GM12878 (cell line): ENCODE measurements at regions not wholly inside any gene's neighbourhood (a gene's known extent, or its start where the extent isn't known, plus 50 kb on each side); places are given as distances from the start of the nearest gene placed in this dataset.

Experiments
- ATAC-seq: fragments of 200-7000 bp; cut with Tn5 transposase; 3 replicates; pipeline ENCODE4 v1.9.1; 2020; ENCODE audit warnings: mild to moderate bottlenecking, moderate library complexity
- BruUV-seq: library from RNA; stranded (reverse); fragments of 400-500 nt; replicated peaks from 2 replicates; lab custom pipeline; 2021; lab: Mats Ljungman, UMichigan
- CTCF ChIA-PET: fragments of 300-600 bp; sonication (Branson Sonifier 250); formaldehyde crosslinking; extraction: SDS; loops from one replicate; lab custom pipeline; 2021; ENCODE audit warnings: inconsistent platforms; lab: Yijun Ruan, JAX
- POLR2A ChIA-PET: fragments of 350-600 bp; formaldehyde crosslinking; extraction: SDS; loops from one replicate; lab custom pipeline; 2021; ENCODE audit warnings: inconsistent platforms; lab: Charles Lee
- RAD21 ChIA-PET: fragments of 300-600 bp; sonication (Branson Sonifier 250); formaldehyde crosslinking; loops from one replicate; lab custom pipeline; 2023; ENCODE audit warnings: antibody characterized with exemption; ENCODE audit not compliant: unreplicated experiment; lab: Charles Lee
- SMC1A ChIA-PET: fragments of 300-600 bp; sonication (Branson Sonifier 250); formaldehyde crosslinking; loops from one replicate; lab custom pipeline; 2023; ENCODE audit not compliant: unreplicated experiment, uncharacterized antibody; lab: Charles Lee
- DNase-seq: peaks from one replicate; pipeline ENCODE4 v3.0.0-alpha.2; 2011; ENCODE audit warnings: low read depth, low spot score
- FAIRE-seq: peaks from 3 replicates; lab custom pipeline; 2011; peaks lifted over from hg19 to GRCh38; lab: Jason Lieb, UNC
- H2AFZ ChIP-seq: 2 replicates; pipeline ENCODE4 v1.6.0; 2011; ENCODE audit warnings: low read depth, low read length, control low read depth; ENCODE audit not compliant: control insufficient read depth
- H3K27ac ChIP-seq: 2 replicates; pipeline ENCODE4 v1.5.1; 2011; ENCODE audit warnings: control low read depth; ENCODE audit not compliant: control insufficient read depth, insufficient read depth
- H3K27me3 ChIP-seq, 2 experiments: replicated peaks in 1 of 2; 2 replicates each; pipeline versions ENCODE4 v1.6.0 to v1.6.1; 2011; ENCODE audit warnings: low read length in 1 of 2; ENCODE audit not compliant: control insufficient read depth in 2 of 2, insufficient read depth in 2 of 2
- H3K36me3 ChIP-seq, 2 experiments: 2 replicates each; pipeline ENCODE4 v1.5.1; 2011; ENCODE audit warnings: low read length in 1 of 2; ENCODE audit not compliant: control insufficient read depth in 2 of 2, insufficient read depth in 2 of 2
- H3K4me1 ChIP-seq: 2 replicates; pipeline ENCODE4 v1.6.1; 2011; ENCODE audit warnings: mild to moderate bottlenecking, low read length, moderate library complexity, mixed read lengths; ENCODE audit not compliant: control insufficient read depth, insufficient read depth
- H3K4me2 ChIP-seq: 2 replicates; pipeline ENCODE4 v1.6.0; 2011; ENCODE audit warnings: control low read depth; ENCODE audit not compliant: control insufficient read depth, insufficient read depth
- H3K4me3 ChIP-seq: fragments of 200-600 bp; sonication (generic); 2 replicates; pipeline ENCODE4 v1.5.1; 2016
- H3K79me2 ChIP-seq: 2 replicates; pipeline ENCODE4 v1.6.0; 2011; ENCODE audit warnings: low read length; ENCODE audit not compliant: control insufficient read depth, insufficient read depth
- H3K9ac ChIP-seq: 2 replicates; pipeline ENCODE4 v1.8.0; 2011; ENCODE audit warnings: low read length, control low read depth, mixed read lengths; ENCODE audit not compliant: control insufficient read depth, insufficient read depth
- H3K9me3 ChIP-seq: replicated peaks from 3 replicates; pipeline ENCODE4 v1.5.1; 2011; ENCODE audit warnings: mild to moderate bottlenecking, low read length; ENCODE audit not compliant: control insufficient read depth, insufficient read depth
- H4K20me1 ChIP-seq: 2 replicates; pipeline ENCODE4 v1.6.0; 2011; ENCODE audit not compliant: control insufficient read depth, insufficient read depth
- BHLHE40 ChIP-seq, 2 experiments: fragments of 450-650 bp in 1 of 2; IDR thresholded peaks; 2 replicates each; pipeline ENCODE4 v1.6.1; 2011 to 2017; ENCODE audit warnings: low read depth in 2 of 2, borderline replicate concordance in 1 of 2, improper control_type of control experiment in 1 of 2, low read length in 1 of 2, mild to moderate bottlenecking in 1 of 2
- BRCA1 ChIP-seq: IDR thresholded peaks from 2 replicates; pipeline ENCODE4 v1.6.1; 2011; ENCODE audit warnings: low read depth, low read length, improper control_type of control experiment
- HDGF ChIP-seq: fragments of 450-650 bp; IDR thresholded peaks from 2 replicates; pipeline ENCODE4 v1.6.1; 2016; ENCODE audit warnings: antibody characterized with exemption
- NKRF ChIP-seq: fragments of 450-650 bp; conservative IDR thresholded peaks from 2 replicates; pipeline ENCODE4 v1.6.1; 2017; ENCODE audit warnings: mild to moderate bottlenecking, moderate library complexity
- SIX5 ChIP-seq: IDR thresholded peaks from 2 replicates; pipeline ENCODE4 v1.6.1; 2011; ENCODE audit warnings: mild to moderate bottlenecking, low read depth, low read length, moderate library complexity; ENCODE audit not compliant: severe bottlenecking
- YY1 ChIP-seq: IDR thresholded peaks from 2 replicates; pipeline ENCODE4 v1.6.1; 2011; ENCODE audit warnings: low read depth, mild to moderate bottlenecking, low read length
- WGBS: methylation state at CpG from one replicate; pipeline ENCODE4 v1.1.6; 2016; ENCODE audit warnings: low lambda C conversion rate; ENCODE audit not compliant: insufficient replicate concordance, insufficient coverage; ENCODE audit errors: missing lambda C conversion rate; 5-methylcytosine and 5-hydroxymethylcytosine counted together
- in situ Hi-C: fragments of 300-500 bp; cut with MboI; formaldehyde crosslinking; loops from 9 replicates; pipeline ENCODE4 v1.14.3; 2018; ENCODE audit warnings: mixed read lengths
- intact Hi-C: fragments of 100-400 bp; cut with micrococcal nuclease; formaldehyde crosslinking; loops from one replicate; pipeline ENCODE4 v1.14.2; 2022; ENCODE audit not compliant: unreplicated experiment
- TF ChIP-seq, protein P1 (sequence below): fragments of 150-350 bp; IDR thresholded peaks from 2 replicates; pipeline ENCODE4 v1.6.1; 2016; ENCODE audit warnings: low read depth, low read length
- TF ChIP-seq, protein P2 (sequence below): fragments of 450-650 bp; IDR thresholded peaks from 2 replicates; pipeline ENCODE4 v1.6.1; 2017; ENCODE audit warnings: mild to moderate bottlenecking, moderate library complexity

- TF ChIP-seq BRCA1 (no peak), YY1 (no peak), SIX5 (no peak), BHLHE40 (IDR thresholded peaks at IDR 0.05; ENCODE audit: borderline replicate concordance in 1 of 2, low read depth in 2 of 2, low read length in 1 of 2) (no peak)
- TF ChIP-seq, protein P1, sequence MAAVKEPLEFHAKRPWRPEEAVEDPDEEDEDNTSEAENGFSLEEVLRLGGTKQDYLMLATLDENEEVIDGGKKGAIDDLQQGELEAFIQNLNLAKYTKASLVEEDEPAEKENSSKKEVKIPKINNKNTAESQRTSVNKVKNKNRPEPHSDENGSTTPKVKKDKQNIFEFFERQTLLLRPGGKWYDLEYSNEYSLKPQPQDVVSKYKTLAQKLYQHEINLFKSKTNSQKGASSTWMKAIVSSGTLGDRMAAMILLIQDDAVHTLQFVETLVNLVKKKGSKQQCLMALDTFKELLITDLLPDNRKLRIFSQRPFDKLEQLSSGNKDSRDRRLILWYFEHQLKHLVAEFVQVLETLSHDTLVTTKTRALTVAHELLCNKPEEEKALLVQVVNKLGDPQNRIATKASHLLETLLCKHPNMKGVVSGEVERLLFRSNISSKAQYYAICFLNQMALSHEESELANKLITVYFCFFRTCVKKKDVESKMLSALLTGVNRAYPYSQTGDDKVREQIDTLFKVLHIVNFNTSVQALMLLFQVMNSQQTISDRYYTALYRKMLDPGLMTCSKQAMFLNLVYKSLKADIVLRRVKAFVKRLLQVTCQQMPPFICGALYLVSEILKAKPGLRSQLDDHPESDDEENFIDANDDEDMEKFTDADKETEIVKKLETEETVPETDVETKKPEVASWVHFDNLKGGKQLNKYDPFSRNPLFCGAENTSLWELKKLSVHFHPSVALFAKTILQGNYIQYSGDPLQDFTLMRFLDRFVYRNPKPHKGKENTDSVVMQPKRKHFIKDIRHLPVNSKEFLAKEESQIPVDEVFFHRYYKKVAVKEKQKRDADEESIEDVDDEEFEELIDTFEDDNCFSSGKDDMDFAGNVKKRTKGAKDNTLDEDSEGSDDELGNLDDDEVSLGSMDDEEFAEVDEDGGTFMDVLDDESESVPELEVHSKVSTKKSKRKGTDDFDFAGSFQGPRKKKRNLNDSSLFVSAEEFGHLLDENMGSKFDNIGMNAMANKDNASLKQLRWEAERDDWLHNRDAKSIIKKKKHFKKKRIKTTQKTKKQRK, result no peak
Measured at GRCh38 chr3:178457511-178457910, 78.7 kb upstream of the KCNMB2 start (continued).

GRCh38 chr3:178458313-178459037 is 77.8 kb upstream of the KCNMB2 start:
- no peak overlapping the region for H3K4me3 ChIP-seq
- no peaks in the 10 kb centered on the region for H3K79me2 ChIP-seq
- H3K9me3 ChIP-seq, result peaks cover 5% of the 10 kb centered on the region; the same call in 2 of the 3 replicates
- intact Hi-C loops (no loop called here), in situ Hi-C loops (no loop called here)
- no peak overlapping the region for H2AFZ ChIP-seq
- 0 out of 2 replicates have a peak, but pooled peaks cover 2% of the 10 kb centered on the region for H3K4me1 ChIP-seq
- SMC1A ChIA-PET, result interaction anchor here (1.0 to 2.2 kb wide), 2 partner anchors 18 to 32 kb away, joined by 3 to 9 read pairs; no protein-coding TSS in a partner anchor
- ATAC-seq (no peak), FAIRE-seq (no peak), DNase-seq (no peak)
- H3K36me3 ChIP-seq, result no peaks in the 10 kb centered on the region
- CTCF ChIA-PET, result interaction anchor here (1.0 to 1.8 kb wide), 2 partner anchors 22 to 490 kb away, joined by 3 to 4 read pairs; no protein-coding TSS in a partner anchor
- no peak overlapping the region for H3K4me2 ChIP-seq
- H4K20me1 ChIP-seq, result no peaks in the 10 kb centered on the region
- no TSS peak for BruUV-seq
- POLR2A ChIA-PET, result no interaction called here
- no peak overlapping the region for H3K9ac ChIP-seq
- WGBS, result 51% methylated on average over 5 of the region's 5 CpGs
- RAD21 ChIA-PET, result no interaction called here
- no peaks in the 10 kb centered on the region for H3K27me3 ChIP-seq
- H3K27ac ChIP-seq, result no peak overlapping the region
- TF ChIP-seq NKRF (no peak), HDGF (no peak)
- TF ChIP-seq, protein P2, sequence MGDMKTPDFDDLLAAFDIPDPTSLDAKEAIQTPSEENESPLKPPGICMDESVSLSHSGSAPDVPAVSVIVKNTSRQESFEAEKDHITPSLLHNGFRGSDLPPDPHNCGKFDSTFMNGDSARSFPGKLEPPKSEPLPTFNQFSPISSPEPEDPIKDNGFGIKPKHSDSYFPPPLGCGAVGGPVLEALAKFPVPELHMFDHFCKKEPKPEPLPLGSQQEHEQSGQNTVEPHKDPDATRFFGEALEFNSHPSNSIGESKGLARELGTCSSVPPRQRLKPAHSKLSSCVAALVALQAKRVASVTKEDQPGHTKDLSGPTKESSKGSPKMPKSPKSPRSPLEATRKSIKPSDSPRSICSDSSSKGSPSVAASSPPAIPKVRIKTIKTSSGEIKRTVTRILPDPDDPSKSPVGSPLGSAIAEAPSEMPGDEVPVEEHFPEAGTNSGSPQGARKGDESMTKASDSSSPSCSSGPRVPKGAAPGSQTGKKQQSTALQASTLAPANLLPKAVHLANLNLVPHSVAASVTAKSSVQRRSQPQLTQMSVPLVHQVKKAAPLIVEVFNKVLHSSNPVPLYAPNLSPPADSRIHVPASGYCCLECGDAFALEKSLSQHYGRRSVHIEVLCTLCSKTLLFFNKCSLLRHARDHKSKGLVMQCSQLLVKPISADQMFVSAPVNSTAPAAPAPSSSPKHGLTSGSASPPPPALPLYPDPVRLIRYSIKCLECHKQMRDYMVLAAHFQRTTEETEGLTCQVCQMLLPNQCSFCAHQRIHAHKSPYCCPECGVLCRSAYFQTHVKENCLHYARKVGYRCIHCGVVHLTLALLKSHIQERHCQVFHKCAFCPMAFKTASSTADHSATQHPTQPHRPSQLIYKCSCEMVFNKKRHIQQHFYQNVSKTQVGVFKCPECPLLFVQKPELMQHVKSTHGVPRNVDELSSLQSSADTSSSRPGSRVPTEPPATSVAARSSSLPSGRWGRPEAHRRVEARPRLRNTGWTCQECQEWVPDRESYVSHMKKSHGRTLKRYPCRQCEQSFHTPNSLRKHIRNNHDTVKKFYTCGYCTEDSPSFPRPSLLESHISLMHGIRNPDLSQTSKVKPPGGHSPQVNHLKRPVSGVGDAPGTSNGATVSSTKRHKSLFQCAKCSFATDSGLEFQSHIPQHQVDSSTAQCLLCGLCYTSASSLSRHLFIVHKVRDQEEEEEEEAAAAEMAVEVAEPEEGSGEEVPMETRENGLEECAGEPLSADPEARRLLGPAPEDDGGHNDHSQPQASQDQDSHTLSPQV, result no peak
